ENCODE measurements at regions not wholly inside any gene's neighbourhood (a gene's known extent, or its start where the extent isn't known, plus 50 kb on each side); places are given as distances from the start of the nearest gene placed in this dataset.

GRCh38 chr13:40228990-40229389 is 437.5 kb downstream of the FOXO1 start:
- H3K79me2 ChIP-seq (ENCODE audit: insufficient read depth, low read length): no peaks in the 10 kb centered on the region
- no peak overlapping the region for H2AFZ ChIP-seq (ENCODE audit: insufficient read depth, low read depth, low read length, poor library complexity, severe bottlenecking)
- Mint-ChIP-seq H3K27me3 (ENCODE audit: low read depth in 3 of 3) (peaks cover 0 to 6% (median 0%) of the 10 kb centered on the region in 3 donors), H3K27ac (no peak overlapping the region), H3K9me3 (peaks cover 0 to 5% (median 0%) of the 10 kb centered on the region in 7 donors), H3K4me3 (no peak overlapping the region), H3K4me1 (no peaks in the 10 kb centered on the region), H3K36me3 (no peaks in the 10 kb centered on the region)
- H3K9ac ChIP-seq (ENCODE audit: insufficient read depth, low read length, poor library complexity, severe bottlenecking): no peak overlapping the region
- H4K20me1 ChIP-seq (ENCODE audit: insufficient read depth, low read length): no peaks in the 10 kb centered on the region
- intact Hi-C loops (cut with micrococcal nuclease): no loop called here
- no peak overlapping the region for H3K27ac ChIP-seq (ENCODE audit: low read depth in 1 of 2, low read length in 2 of 2)
- no peaks in the 10 kb centered on the region for H3K9me3 ChIP-seq (replicated peaks in 1 of 2; ENCODE audit: control insufficient read depth in 1 of 2, insufficient read depth in 1 of 2, low read length in 2 of 2)
- no peaks in the 10 kb centered on the region for H3K27me3 ChIP-seq (ENCODE audit: control insufficient read depth in 2 of 2, insufficient read depth in 2 of 2, low read length in 2 of 2)
- no peaks in the 10 kb centered on the region for H3K36me3 ChIP-seq (replicated peaks in 1 of 2; ENCODE audit: control insufficient read depth in 1 of 2, insufficient read depth in 2 of 2, low read length in 2 of 2)
- no peaks in the 10 kb centered on the region for H3K4me1 ChIP-seq (ENCODE audit: control insufficient read depth in 1 of 2, insufficient read depth in 2 of 2, low read length in 2 of 2)
- H3K4me3 ChIP-seq (replicated peaks in 1 of 3; ENCODE audit: low read depth in 2 of 3, low read length in 3 of 3): no peak overlapping the region
- WGBS (ENCODE audit: insufficient coverage): no CpG with 5 or more reads among the region's 2 CpGs
- no peak overlapping the region for H3K4me2 ChIP-seq (replicated peaks; ENCODE audit: extremely low read depth, low read length, poor library complexity, severe bottlenecking)
- no peak for TF ChIP-seq CTCF (IDR thresholded peaks at IDR 0.05)
- no peak for DNase-seq

GRCh38 chr13:40230833-40231266 is 435.6 kb downstream of the FOXO1 start:
- no peak overlapping the region for H3K4me3 ChIP-seq (replicated peaks in 1 of 3; ENCODE audit: low read depth in 2 of 3, low read length in 3 of 3)
- DNase-seq: no peak
- H3K9ac ChIP-seq (ENCODE audit: insufficient read depth, low read length, poor library complexity, severe bottlenecking): no peak overlapping the region
- intact Hi-C loops (cut with micrococcal nuclease): no loop called here
- TF ChIP-seq CTCF (IDR thresholded peaks at IDR 0.05): no peak
- H3K79me2 ChIP-seq (ENCODE audit: insufficient read depth, low read length): no peaks in the 10 kb centered on the region
- no peak overlapping the region for H3K27ac Mint-ChIP-seq
- no CpG with 5 or more reads among the region's 3 CpGs for WGBS (ENCODE audit: insufficient coverage)
- H3K36me3 ChIP-seq (replicated peaks in 1 of 2; ENCODE audit: control insufficient read depth in 1 of 2, insufficient read depth in 2 of 2, low read length in 2 of 2): no peaks in the 10 kb centered on the region
- no peaks in the 10 kb centered on the region for H3K9me3 ChIP-seq (replicated peaks in 1 of 2; ENCODE audit: control insufficient read depth in 1 of 2, insufficient read depth in 1 of 2, low read length in 2 of 2)
- H2AFZ ChIP-seq (ENCODE audit: insufficient read depth, low read depth, low read length, poor library complexity, severe bottlenecking): no peak overlapping the region
- no peaks in the 10 kb centered on the region for H3K27me3 ChIP-seq (ENCODE audit: control insufficient read depth in 2 of 2, insufficient read depth in 2 of 2, low read length in 2 of 2)
- H3K36me3 Mint-ChIP-seq: no peaks in the 10 kb centered on the region
- no peak overlapping the region for H3K4me2 ChIP-seq (replicated peaks; ENCODE audit: extremely low read depth, low read length, poor library complexity, severe bottlenecking)
- no peak overlapping the region for H3K27ac ChIP-seq (ENCODE audit: low read depth in 1 of 2, low read length in 2 of 2)
- no peaks in the 10 kb centered on the region for H3K4me1 Mint-ChIP-seq
- peaks cover 0 to 6% (median 0%) of the 10 kb centered on the region in 3 donors for H3K27me3 Mint-ChIP-seq (ENCODE audit: low read depth in 3 of 3)
- no peaks in the 10 kb centered on the region for H3K4me1 ChIP-seq (ENCODE audit: control insufficient read depth in 1 of 2, insufficient read depth in 2 of 2, low read length in 2 of 2)
- peaks cover 0 to 5% (median 0%) of the 10 kb centered on the region in 7 donors for H3K9me3 Mint-ChIP-seq
- no peak overlapping the region for H3K4me3 Mint-ChIP-seq
- no peaks in the 10 kb centered on the region for H4K20me1 ChIP-seq (ENCODE audit: insufficient read depth, low read length)
